Activated T-cell treated with anti-CD3 and anti-CD28 coated beads, Interleukin-2, amount 50 U/mL, for 72 hours (primary cell): ENCODE measurements at regions not wholly inside any gene's neighbourhood (a gene's known extent, or its start where the extent isn't known, plus 50 kb on each side); places are given as distances from the start of the nearest gene placed in this dataset.

Experiments used
- ATAC-seq, 2 donors: fragments of 150-1000 bp; cut with Tn5 transposase; replicated peaks in 1 of 2; 2 replicates each; pipeline ENCODE4 v1.10.0; 2021; ENCODE audit warnings: moderate library complexity in 2 of 2, mild to moderate bottlenecking in 1 of 2
- DNase-seq, 2 donors: peaks; one replicate each; pipeline ENCODE4 v3.0.0; 2021 to 2022; ENCODE audit warnings: mixed read lengths in 1 of 2
- H3K27ac Mint-ChIP-seq: one replicate; pipeline ENCODE4 v1.8.0; 2022; ENCODE audit warnings: mild to moderate bottlenecking, moderate library complexity, mixed read lengths
- H3K27me3 Mint-ChIP-seq: one replicate; pipeline ENCODE4 v1.8.0; 2022; ENCODE audit warnings: low read depth, mixed read lengths
- H3K36me3 Mint-ChIP-seq, 2 donors: one replicate each; pipeline ENCODE4 v1.8.0; 2022; ENCODE audit warnings: mixed read lengths in 2 of 2, mild to moderate bottlenecking in 1 of 2; ENCODE audit not compliant: insufficient read depth in 2 of 2
- H3K4me1 Mint-ChIP-seq: one replicate; pipeline ENCODE4 v1.8.0; 2022; ENCODE audit warnings: low read depth, mixed read lengths
- H3K4me3 Mint-ChIP-seq, 2 donors: one replicate each; pipeline ENCODE4 v1.8.0; 2022; ENCODE audit warnings: mild to moderate bottlenecking in 2 of 2, mixed read lengths in 2 of 2, moderate library complexity in 2 of 2
- H3K9me3 Mint-ChIP-seq, 2 donors: one replicate each; pipeline ENCODE4 v1.8.0; 2022; ENCODE audit warnings: mixed read lengths in 2 of 2

DNA sequence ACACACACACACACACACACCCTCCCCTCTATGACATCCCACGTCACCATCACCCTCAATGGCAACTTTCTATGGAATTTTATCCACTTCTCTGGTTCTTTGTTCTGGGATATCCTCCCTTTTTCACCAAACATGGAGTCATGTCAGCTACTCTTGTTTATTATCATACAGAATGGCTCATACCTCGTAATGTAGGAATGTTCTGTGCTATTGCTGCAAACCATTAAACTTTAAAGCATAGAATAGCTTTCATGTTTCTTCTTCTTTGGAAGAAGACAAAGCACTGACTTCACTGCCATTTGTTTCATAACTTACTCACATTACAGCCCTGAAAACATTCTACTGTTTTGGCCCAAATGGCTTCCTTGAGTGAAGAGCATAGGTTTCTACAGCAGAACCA is 163.4 kb downstream of the FOXO1 start:
- H3K36me3 Mint-ChIP-seq: no peaks in the 10 kb centered on the region
- DNase-seq (no peak), ATAC-seq (no peak)
- H3K4me1 Mint-ChIP-seq: peaks cover 38% of the 10 kb centered on the region
- peaks cover 0 to 1% of the 10 kb centered on the region in 2 donors for H3K9me3 Mint-ChIP-seq
- H3K27ac Mint-ChIP-seq: no peak overlapping the region
- H3K4me3 Mint-ChIP-seq: no peak overlapping the region
- H3K27me3 Mint-ChIP-seq: no peaks in the 10 kb centered on the region

GRCh38 chr13:40503966-40504591 is 162.4 kb downstream of the FOXO1 start:
- Mint-ChIP-seq H3K9me3 (peaks cover 0 to 1% of the 10 kb centered on the region in 2 donors), H3K27me3 (no peaks in the 10 kb centered on the region), H3K4me3 (no peak overlapping the region), H3K36me3 (no peaks in the 10 kb centered on the region), H3K4me1 (peaks cover 40% of the 10 kb centered on the region), H3K27ac (no peak overlapping the region)
- ATAC-seq: no peak
- no peak for DNase-seq

DNA sequence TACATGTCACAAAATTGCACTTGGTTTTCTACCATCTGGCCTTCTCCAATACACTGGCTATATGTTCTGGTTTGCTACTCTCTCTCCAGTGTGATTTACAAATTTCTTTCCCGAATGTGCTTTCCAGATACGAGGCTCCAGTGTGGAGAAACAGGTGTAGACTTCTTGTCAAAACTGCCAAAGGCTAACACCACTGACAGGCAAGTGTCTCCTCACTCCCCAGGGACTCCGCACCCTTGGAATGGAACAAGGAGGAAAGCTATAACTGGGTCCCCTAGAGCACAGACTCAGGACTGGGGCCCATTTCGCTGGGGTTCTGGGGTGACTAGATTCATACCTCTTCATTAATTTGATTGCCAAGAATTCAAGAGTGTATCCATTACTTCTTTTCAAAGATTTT is 161.8 kb downstream of the FOXO1 start:
- Mint-ChIP-seq H3K27ac (no peak overlapping the region), H3K9me3 (peaks cover 0 to 1% of the 10 kb centered on the region in 2 donors), H3K4me1 (peaks cover 45% of the 10 kb centered on the region), H3K36me3 (no peaks in the 10 kb centered on the region), H3K4me3 (no peak overlapping the region), H3K27me3 (no peaks in the 10 kb centered on the region)
- DNase-seq (no peak), ATAC-seq (no peak)

DNA sequence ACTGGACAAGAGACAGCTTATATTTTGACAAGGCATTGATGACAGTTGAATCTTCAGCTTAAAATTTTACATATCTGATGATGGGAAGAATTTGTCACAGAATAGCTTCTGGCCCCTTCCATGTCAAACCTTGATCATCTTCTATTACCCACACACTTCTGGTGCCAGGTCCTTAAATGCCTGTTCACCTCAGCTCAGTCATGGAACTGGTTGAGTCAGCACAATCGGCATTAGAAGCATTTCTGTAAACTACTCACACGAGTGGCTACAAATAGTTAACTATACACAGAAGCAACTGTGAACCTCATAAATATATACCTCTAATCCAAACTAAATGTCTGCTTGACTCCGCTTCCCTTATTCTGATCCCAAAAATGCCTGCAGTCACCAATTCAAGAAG is 161.2 kb downstream of the FOXO1 start:
- peaks cover 0 to 1% of the 10 kb centered on the region in 2 donors for H3K9me3 Mint-ChIP-seq

More for the DNA sequence above, 161.2 kb downstream of the FOXO1 start:
- DNase-seq (no peak), ATAC-seq (no peak)
- no peaks in the 10 kb centered on the region for H3K36me3 Mint-ChIP-seq
- H3K27me3 Mint-ChIP-seq: no peaks in the 10 kb centered on the region
- H3K27ac Mint-ChIP-seq: no peak overlapping the region
- no peak overlapping the region for H3K4me3 Mint-ChIP-seq
- peaks cover 48% of the 10 kb centered on the region for H3K4me1 Mint-ChIP-seq
